ENCODE measurements at regions not wholly inside any gene's neighbourhood (a gene's known extent, or its start where the extent isn't known, plus 50 kb on each side); places are given as distances from the start of the nearest gene placed in this dataset.

DNA sequence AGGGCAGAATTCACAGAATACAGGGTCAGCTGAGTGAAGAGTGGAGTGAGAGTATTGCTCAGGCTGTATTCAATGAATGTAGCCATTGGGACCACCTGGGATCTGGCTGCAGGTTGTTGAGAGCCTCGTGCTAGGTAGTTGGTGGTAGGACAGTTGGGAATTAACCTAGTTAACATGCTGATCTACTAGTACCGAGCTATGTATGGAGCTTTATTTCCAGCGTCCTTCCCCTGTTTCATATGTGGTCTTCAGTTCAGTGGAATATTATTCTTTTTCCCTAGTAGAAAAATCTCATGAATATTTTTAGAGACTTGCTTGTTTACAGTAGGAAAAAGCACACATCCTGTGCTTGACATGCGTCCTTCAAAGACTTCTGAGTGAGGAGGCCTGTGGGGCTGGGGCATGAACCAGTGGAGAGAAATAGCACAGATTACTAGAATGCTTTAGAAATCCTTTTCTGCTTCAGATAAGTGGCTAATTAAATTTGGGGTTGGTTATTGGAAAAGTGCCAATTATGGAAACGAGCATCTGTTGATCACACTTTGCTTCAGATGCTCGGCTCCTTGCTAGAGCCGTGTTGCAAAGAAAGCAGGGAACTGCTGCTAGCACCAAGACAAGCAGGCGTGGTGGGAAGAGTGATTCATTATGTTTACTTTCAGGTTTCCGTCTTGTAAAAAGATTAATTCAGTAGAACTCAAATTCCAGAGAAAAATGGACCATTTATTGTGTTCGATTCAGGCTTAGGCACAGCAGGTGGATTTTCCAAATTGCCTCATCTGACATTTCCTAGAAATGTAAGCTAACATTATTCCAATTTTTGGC, 53.6 kb downstream of the ARF6 start:
- no peaks in the 10 kb centered on the region for H3K9me3 ChIP-seq
- Mint-ChIP-seq H3K27me3 (no peaks in the 10 kb centered on the region), H3K9me3 (peaks cover 6 to 12% (median 7%) of the 10 kb centered on the region in 3 donors), H3K36me3 (peaks cover 13% of the 10 kb centered on the region), H3K27ac (peak overlapping the region; percentile 93 to 99), H3K4me1 (peaks cover 68 to 88% (median 83%) of the 10 kb centered on the region in 3 donors), H3K4me3 (peak overlapping the region; percentile 25 to 70 (median 67))
- peak overlapping the region; percentile 86 for H3K27ac ChIP-seq (ENCODE audit: low read length)
- H3K4me3 ChIP-seq (ENCODE audit: control insufficient read depth in 1 of 2, extremely low read depth in 1 of 2, low read length in 1 of 2): no peak overlapping the region
- no peaks in the 10 kb centered on the region for H3K27me3 ChIP-seq (replicated peaks in 1 of 2; ENCODE audit: control insufficient read depth in 2 of 2, extremely low read depth in 1 of 2, insufficient read depth in 2 of 2, low read length in 1 of 2)
- no peaks in the 10 kb centered on the region for H3K36me3 ChIP-seq (ENCODE audit: control insufficient read depth in 2 of 2, extremely low read depth in 1 of 2, insufficient read depth in 1 of 2, low read length in 1 of 2)
- ATAC-seq (replicated peaks in 1 of 4) (peak; percentile 54 to 79 (median 71)), DNase-seq (peak in 23 of 35 experiments; percentile 8 to 48 (median 18))
- POLR2A ChIA-PET: interaction anchor here (0.5 to 1.1 kb wide), 7 partner anchors 11 to 326 kb away, joined by 3 to 8 read pairs (median 5); partner anchors contain the start of gene RPL36AL (in 1 of the 2)
- 23% methylated on average over 4 of the region's 10 CpGs for WGBS (ENCODE audit: insufficient coverage)
- peaks cover 28 to 49% of the 10 kb centered on the region in 2 experiments for H3K4me1 ChIP-seq (ENCODE audit: control insufficient read depth in 1 of 2, extremely low read depth in 1 of 2, insufficient read depth in 2 of 2, low read length in 2 of 2)
- CTCF ChIA-PET: interaction anchor here (0.6 to 1.5 kb wide), 9 partner anchors 12 to 485 kb away, joined by 3 to 4 read pairs (median 3); no protein-coding TSS in a partner anchor

DNA sequence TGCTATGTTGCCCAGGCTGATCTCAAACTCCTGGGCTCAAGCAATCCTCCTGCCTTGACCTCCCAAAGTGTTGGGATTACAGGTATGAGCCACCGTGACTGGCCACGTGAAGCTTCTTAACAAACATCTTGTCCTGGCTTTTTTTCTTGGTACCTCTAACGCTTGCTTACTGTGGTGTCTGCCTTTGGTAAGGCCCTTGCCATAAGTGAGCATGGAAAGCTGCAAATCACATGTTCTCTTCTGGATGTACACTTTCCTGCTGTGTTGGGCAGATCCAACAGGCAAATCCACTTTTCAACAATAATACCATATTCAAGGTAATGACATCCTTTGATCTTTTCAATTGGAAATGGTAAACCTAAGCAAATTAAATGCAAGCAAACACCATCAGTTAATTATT, 54.6 kb downstream of the ARF6 start:
- POLR2A ChIA-PET: interaction anchor here in 1 of 2 donors (0.6 kb wide), 1 partner anchor 65 kb away, joined by 8 read pairs; no protein-coding TSS in a partner anchor

DNA sequence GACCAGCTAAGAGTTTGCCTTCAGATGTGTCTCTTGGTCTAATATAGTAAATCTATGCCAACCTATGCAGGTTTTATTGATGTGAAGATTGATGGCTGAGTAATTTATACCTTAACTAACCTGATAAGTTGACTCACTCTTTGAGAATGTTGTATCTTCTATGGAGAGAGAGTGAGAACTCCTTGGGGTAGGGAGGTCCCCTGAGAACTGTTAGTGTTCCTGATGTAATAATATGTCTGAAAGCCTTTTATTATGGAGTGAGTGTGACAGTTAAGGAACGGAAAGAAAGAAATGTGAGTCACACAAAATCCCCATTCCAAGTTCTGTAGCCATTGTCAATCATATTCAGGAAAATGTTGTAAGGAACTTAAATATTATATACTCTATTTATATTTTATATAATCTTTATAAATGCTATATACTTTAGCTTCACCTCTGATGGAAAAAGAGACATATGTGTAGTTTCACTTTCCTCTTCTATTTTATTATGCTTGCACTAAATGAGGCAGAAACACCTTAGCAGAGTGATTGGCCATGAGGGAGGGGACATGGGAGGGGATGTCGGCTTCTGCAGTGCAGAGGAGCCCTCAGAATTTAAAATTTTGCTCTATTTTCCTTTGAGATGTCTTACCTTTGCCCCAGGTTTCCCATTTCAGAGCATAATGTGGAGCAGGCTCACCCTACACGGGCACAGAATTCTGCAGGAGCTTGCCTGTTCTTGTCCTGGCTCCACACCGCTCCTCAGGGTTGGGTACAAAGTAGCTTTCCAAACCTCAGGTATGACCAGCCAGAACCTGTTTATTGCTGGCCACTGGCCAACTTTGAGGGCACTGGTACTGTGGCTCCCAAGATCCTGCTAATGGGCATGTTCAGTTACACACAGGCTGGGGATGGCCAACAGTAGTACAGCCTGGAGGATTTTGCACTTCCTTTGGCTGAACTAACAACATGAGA, 57.7 kb downstream of the ARF6 start:
- POLR2A ChIA-PET: interaction anchor here (0.5 to 0.9 kb wide), 3 partner anchors 39 to 641 kb away, joined by 3 to 4 read pairs (median 3); no protein-coding TSS in a partner anchor
- H3K27ac Mint-ChIP-seq: peak overlapping the region in 1 of 2 donors; percentile 66

More for the DNA sequence above, 54.6 kb downstream of the ARF6 start:
- H3K27ac ChIP-seq (ENCODE audit: low read length): peak overlapping the region; percentile 86
- H3K36me3 ChIP-seq (ENCODE audit: control insufficient read depth in 2 of 2, extremely low read depth in 1 of 2, insufficient read depth in 1 of 2, low read length in 1 of 2): no peaks in the 10 kb centered on the region
- peaks cover 6 to 7% (median 6%) of the 10 kb centered on the region in 3 donors for H3K9me3 Mint-ChIP-seq
- no peaks in the 10 kb centered on the region for H3K9me3 ChIP-seq
- WGBS (ENCODE audit: insufficient coverage): 98% methylated on average over 3 of the region's 3 CpGs
- no peak for ATAC-seq (replicated peaks in 1 of 4)
- peak overlapping the region in 1 of 3 donors; percentile 11 for H3K4me3 Mint-ChIP-seq
- H3K27ac Mint-ChIP-seq: peak overlapping the region; percentile 93 to 99
- no peak overlapping the region for H3K4me3 ChIP-seq (ENCODE audit: control insufficient read depth in 1 of 2, extremely low read depth in 1 of 2, low read length in 1 of 2)
- H3K36me3 Mint-ChIP-seq: peaks cover 8% of the 10 kb centered on the region
- CTCF ChIA-PET: interaction anchor here (0.6 to 1.2 kb wide), 3 partner anchors 83 to 399 kb away, joined by 3 to 4 read pairs (median 3); no protein-coding TSS in a partner anchor
- H3K27me3 Mint-ChIP-seq: no peaks in the 10 kb centered on the region
- peaks cover 66 to 86% (median 82%) of the 10 kb centered on the region in 3 donors for H3K4me1 Mint-ChIP-seq
- peaks cover 28 to 40% of the 10 kb centered on the region in 2 experiments for H3K4me1 ChIP-seq (ENCODE audit: control insufficient read depth in 1 of 2, extremely low read depth in 1 of 2, insufficient read depth in 2 of 2, low read length in 2 of 2)
- no peaks in the 10 kb centered on the region for H3K27me3 ChIP-seq (replicated peaks in 1 of 2; ENCODE audit: control insufficient read depth in 2 of 2, extremely low read depth in 1 of 2, insufficient read depth in 2 of 2, low read length in 1 of 2)
- DNase-seq: no peak

GRCh38 chr14:49951229-49951607, 58.3 kb downstream of the ARF6 start:
- H3K4me3 Mint-ChIP-seq: no peak overlapping the region
- H3K4me1 Mint-ChIP-seq: peaks cover 37 to 53% (median 51%) of the 10 kb centered on the region in 3 donors

More for the DNA sequence above, 57.7 kb downstream of the ARF6 start:
- no peak overlapping the region for H3K27ac ChIP-seq (ENCODE audit: low read length)
- H3K27me3 Mint-ChIP-seq: no peaks in the 10 kb centered on the region
- H3K36me3 Mint-ChIP-seq: no peaks in the 10 kb centered on the region
- no peaks in the 10 kb centered on the region for H3K27me3 ChIP-seq (replicated peaks in 1 of 2; ENCODE audit: control insufficient read depth in 2 of 2, extremely low read depth in 1 of 2, insufficient read depth in 2 of 2, low read length in 1 of 2)
- no peak for DNase-seq
- H3K4me1 Mint-ChIP-seq: peaks cover 44 to 60% (median 58%) of the 10 kb centered on the region in 3 donors
- H3K4me1 ChIP-seq (ENCODE audit: control insufficient read depth in 1 of 2, extremely low read depth in 1 of 2, insufficient read depth in 2 of 2, low read length in 2 of 2): peaks cover 21 to 22% of the 10 kb centered on the region in 2 experiments
- ATAC-seq (replicated peaks in 1 of 4): no peak
- no peaks in the 10 kb centered on the region for H3K9me3 Mint-ChIP-seq
- CTCF ChIA-PET: interaction anchor here (0.6 to 1.2 kb wide), 2 partner anchors 21 to 51 kb away, joined by 3 read pairs; no protein-coding TSS in a partner anchor
- H3K9me3 ChIP-seq: no peaks in the 10 kb centered on the region
- no peaks in the 10 kb centered on the region for H3K36me3 ChIP-seq (ENCODE audit: control insufficient read depth in 2 of 2, extremely low read depth in 1 of 2, insufficient read depth in 1 of 2, low read length in 1 of 2)
- H3K4me3 ChIP-seq (ENCODE audit: control insufficient read depth in 1 of 2, extremely low read depth in 1 of 2, low read length in 1 of 2): no peak overlapping the region
- WGBS (ENCODE audit: insufficient coverage): 89% methylated on average over 2 of the region's 4 CpGs
- H3K4me3 Mint-ChIP-seq: peak overlapping the region in 1 of 3 donors; percentile 70

GRCh38 chr14:49951691-49952345, 58.9 kb downstream of the ARF6 start:
- ChIA-PET CTCF (interaction anchor here (0.5 to 1.2 kb wide), 4 partner anchors 16 to 52 kb away, joined by 3 to 6 read pairs (median 4); no protein-coding TSS in a partner anchor), POLR2A (interaction anchor here (0.6 to 0.7 kb wide), 4 partner anchors 11 to 112 kb away, joined by 3 to 7 read pairs (median 4); no protein-coding TSS in a partner anchor)
- Histone ChIP-seq H3K36me3 (ENCODE audit: control insufficient read depth in 2 of 2, extremely low read depth in 1 of 2, insufficient read depth in 1 of 2, low read length in 1 of 2) (no peaks in the 10 kb centered on the region), H3K27ac (ENCODE audit: low read length) (no peak overlapping the region), H3K9me3 (no peaks in the 10 kb centered on the region), H3K4me1 (ENCODE audit: control insufficient read depth in 1 of 2, extremely low read depth in 1 of 2, insufficient read depth in 2 of 2, low read length in 2 of 2) (peaks cover 8 to 10% of the 10 kb centered on the region in 2 experiments), H3K4me3 (ENCODE audit: control insufficient read depth in 1 of 2, extremely low read depth in 1 of 2, low read length in 1 of 2) (no peak overlapping the region), H3K27me3 (replicated peaks in 1 of 2; ENCODE audit: control insufficient read depth in 2 of 2, extremely low read depth in 1 of 2, insufficient read depth in 2 of 2, low read length in 1 of 2) (no peaks in the 10 kb centered on the region)
- peak overlapping the region in 1 of 2 donors; percentile 34 for H3K27ac Mint-ChIP-seq
- ATAC-seq (replicated peaks in 1 of 4) (no peak), DNase-seq (no peak)
- peaks cover 31 to 47% (median 45%) of the 10 kb centered on the region in 3 donors for H3K4me1 Mint-ChIP-seq
- no peaks in the 10 kb centered on the region for H3K27me3 Mint-ChIP-seq
- H3K4me3 Mint-ChIP-seq: no peak overlapping the region
- H3K9me3 Mint-ChIP-seq: no peaks in the 10 kb centered on the region
- H3K36me3 Mint-ChIP-seq: no peaks in the 10 kb centered on the region
- WGBS (ENCODE audit: insufficient coverage): no CpG with 5 or more reads among the region's 3 CpGs

More at GRCh38 chr14:49951229-49951607, 58.3 kb downstream of the ARF6 start:
- no peaks in the 10 kb centered on the region for H3K36me3 Mint-ChIP-seq
- no peaks in the 10 kb centered on the region for H3K27me3 ChIP-seq (replicated peaks in 1 of 2; ENCODE audit: control insufficient read depth in 2 of 2, extremely low read depth in 1 of 2, insufficient read depth in 2 of 2, low read length in 1 of 2)
- no peaks in the 10 kb centered on the region for H3K36me3 ChIP-seq (ENCODE audit: control insufficient read depth in 2 of 2, extremely low read depth in 1 of 2, insufficient read depth in 1 of 2, low read length in 1 of 2)
- peak overlapping the region; percentile 34 to 49 for H3K27ac Mint-ChIP-seq
- H3K27me3 Mint-ChIP-seq: no peaks in the 10 kb centered on the region
- no peak overlapping the region for H3K4me3 ChIP-seq (ENCODE audit: control insufficient read depth in 1 of 2, extremely low read depth in 1 of 2, low read length in 1 of 2)
- ChIA-PET POLR2A (interaction anchor here (0.5 to 0.6 kb wide), 4 partner anchors 11 to 111 kb away, joined by 3 to 7 read pairs (median 4); no protein-coding TSS in a partner anchor), CTCF (interaction anchor here (0.6 to 1.2 kb wide), 3 partner anchors 20 to 51 kb away, joined by 3 to 6 read pairs (median 3); no protein-coding TSS in a partner anchor)
- H3K4me1 ChIP-seq (ENCODE audit: control insufficient read depth in 1 of 2, extremely low read depth in 1 of 2, insufficient read depth in 2 of 2, low read length in 2 of 2): peaks cover 14 to 16% of the 10 kb centered on the region in 2 experiments
- no CpG with 5 or more reads among the region's 1 CpG for WGBS (ENCODE audit: insufficient coverage)
- no peaks in the 10 kb centered on the region for H3K9me3 Mint-ChIP-seq
- no peak overlapping the region for H3K27ac ChIP-seq (ENCODE audit: low read length)
- no peaks in the 10 kb centered on the region for H3K9me3 ChIP-seq
- ATAC-seq (replicated peaks in 1 of 4) (no peak), DNase-seq (no peak)
